ENCODE measurements at regions not wholly inside any gene's neighbourhood (a gene's known extent, or its start where the extent isn't known, plus 50 kb on each side); places are given as distances from the start of the nearest gene placed in this dataset.

- TF ChIP-seq EZH2 (IDR thresholded peaks at IDR 0.05): no peak
- TF ChIP-seq, protein P1, sequence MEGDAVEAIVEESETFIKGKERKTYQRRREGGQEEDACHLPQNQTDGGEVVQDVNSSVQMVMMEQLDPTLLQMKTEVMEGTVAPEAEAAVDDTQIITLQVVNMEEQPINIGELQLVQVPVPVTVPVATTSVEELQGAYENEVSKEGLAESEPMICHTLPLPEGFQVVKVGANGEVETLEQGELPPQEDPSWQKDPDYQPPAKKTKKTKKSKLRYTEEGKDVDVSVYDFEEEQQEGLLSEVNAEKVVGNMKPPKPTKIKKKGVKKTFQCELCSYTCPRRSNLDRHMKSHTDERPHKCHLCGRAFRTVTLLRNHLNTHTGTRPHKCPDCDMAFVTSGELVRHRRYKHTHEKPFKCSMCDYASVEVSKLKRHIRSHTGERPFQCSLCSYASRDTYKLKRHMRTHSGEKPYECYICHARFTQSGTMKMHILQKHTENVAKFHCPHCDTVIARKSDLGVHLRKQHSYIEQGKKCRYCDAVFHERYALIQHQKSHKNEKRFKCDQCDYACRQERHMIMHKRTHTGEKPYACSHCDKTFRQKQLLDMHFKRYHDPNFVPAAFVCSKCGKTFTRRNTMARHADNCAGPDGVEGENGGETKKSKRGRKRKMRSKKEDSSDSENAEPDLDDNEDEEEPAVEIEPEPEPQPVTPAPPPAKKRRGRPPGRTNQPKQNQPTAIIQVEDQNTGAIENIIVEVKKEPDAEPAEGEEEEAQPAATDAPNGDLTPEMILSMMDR (IDR thresholded peaks at IDR 0.05): no peak
These were observed 149.8 kb upstream of the TLL1 start for GRCh38 chr4:165723051-165723795.
